Lung (tissue), 11 donors: ENCODE measurements at regions not wholly inside any gene's neighbourhood (a gene's known extent, or its start where the extent isn't known, plus 50 kb on each side); places are given as distances from the start of the nearest gene placed in this dataset.

Experiments
- ATAC-seq: fragments of 200-7000 bp; cut with Tn5 transposase; one replicate; pipeline ENCODE4 v1.9.1; 2020; ENCODE audit warnings: moderate number of reproducible peaks; ENCODE audit not compliant: insufficient read depth, low FRiP score
- DNase-seq, 3 donors: peaks; one replicate each; pipeline ENCODE4 v3.0.0-alpha.2; 2013 to 2017
- H3K27ac ChIP-seq, 2 donors: one replicate each; pipeline ENCODE4 v1.5.1; 2013; ENCODE audit warnings: mild to moderate bottlenecking in 2 of 2, moderate library complexity in 2 of 2, control low read depth in 1 of 2, inconsistent platforms in 1 of 2, low read depth in 1 of 2, low read length in 1 of 2
- H3K27me3 ChIP-seq, 3 donors: one replicate each; pipeline ENCODE4 v1.5.1; 2013; ENCODE audit warnings: low read length in 2 of 3; ENCODE audit not compliant: control insufficient read depth in 3 of 3, insufficient read depth in 3 of 3
- H3K36me3 ChIP-seq, 4 donors: one replicate each; pipeline ENCODE4 v1.5.1; 2013; ENCODE audit warnings: low read length in 4 of 4, mild to moderate bottlenecking in 1 of 4, moderate library complexity in 1 of 4; ENCODE audit not compliant: control insufficient read depth in 4 of 4, insufficient read depth in 4 of 4
- H3K4me1 ChIP-seq, 5 donors: one replicate each; pipeline ENCODE4 v1.5.1; 2013; ENCODE audit warnings: low read length in 5 of 5, mild to moderate bottlenecking in 2 of 5, moderate library complexity in 1 of 5; ENCODE audit not compliant: control insufficient read depth in 5 of 5, insufficient read depth in 5 of 5
- H3K4me3 ChIP-seq: one replicate; pipeline ENCODE4 v1.5.1; 2013; ENCODE audit warnings: mild to moderate bottlenecking, control low read depth, moderate library complexity
- H3K9ac ChIP-seq, 2 donors: one replicate each; pipeline ENCODE4 v1.5.1; 2013; ENCODE audit warnings: low read length in 2 of 2, control low read depth in 1 of 2; ENCODE audit not compliant: insufficient read depth in 1 of 2
- H3K9me3 ChIP-seq, 4 donors: one replicate each; pipeline ENCODE4 v1.5.1; 2013; ENCODE audit warnings: low read length in 3 of 4, mild to moderate bottlenecking in 1 of 4, moderate library complexity in 1 of 4; ENCODE audit not compliant: control insufficient read depth in 4 of 4, insufficient read depth in 3 of 4
- WGBS, 2 donors: extraction: QIAGEN DNeasy Blood & Tissue Kit; methylation state at CpG; one replicate each; pipeline ENCODE4 v1.1.7; 2013; 5-methylcytosine and 5-hydroxymethylcytosine counted together
- TF ChIP-seq, protein P1 (sequence below): IDR thresholded peaks from 2 replicates; pipeline ENCODE4 v1.5.1; 2012; ENCODE audit warnings: mild to moderate bottlenecking; ENCODE audit errors: control extremely low read depth, extremely low read depth
- donor health status: control.
- donor health status: control.
- donor health status: Bipolar disorder and iron deficiency.
- donor health status: healthy.
- donor health status: DM: yes; HTN: yes; CAD: no.

GRCh38 chr1:209150114-209150513 lies 433.4 kb upstream of the CAMK1G start:
- Histone ChIP-seq H3K36me3 (no peaks in the 10 kb centered on the region), H3K9ac (no peak overlapping the region), H3K4me3 (no peak overlapping the region), H3K4me1 (no peaks in the 10 kb centered on the region), H3K27me3 (no peaks in the 10 kb centered on the region), H3K27ac (no peak overlapping the region), H3K9me3 (no peaks in the 10 kb centered on the region)
- 22 to 26% methylated on average over 3 of the region's 3 CpGs for WGBS, 2 donors
- ATAC-seq (no peak), DNase-seq (peak; percentile 71 to 94 (median 76))
- TF ChIP-seq, protein P1, sequence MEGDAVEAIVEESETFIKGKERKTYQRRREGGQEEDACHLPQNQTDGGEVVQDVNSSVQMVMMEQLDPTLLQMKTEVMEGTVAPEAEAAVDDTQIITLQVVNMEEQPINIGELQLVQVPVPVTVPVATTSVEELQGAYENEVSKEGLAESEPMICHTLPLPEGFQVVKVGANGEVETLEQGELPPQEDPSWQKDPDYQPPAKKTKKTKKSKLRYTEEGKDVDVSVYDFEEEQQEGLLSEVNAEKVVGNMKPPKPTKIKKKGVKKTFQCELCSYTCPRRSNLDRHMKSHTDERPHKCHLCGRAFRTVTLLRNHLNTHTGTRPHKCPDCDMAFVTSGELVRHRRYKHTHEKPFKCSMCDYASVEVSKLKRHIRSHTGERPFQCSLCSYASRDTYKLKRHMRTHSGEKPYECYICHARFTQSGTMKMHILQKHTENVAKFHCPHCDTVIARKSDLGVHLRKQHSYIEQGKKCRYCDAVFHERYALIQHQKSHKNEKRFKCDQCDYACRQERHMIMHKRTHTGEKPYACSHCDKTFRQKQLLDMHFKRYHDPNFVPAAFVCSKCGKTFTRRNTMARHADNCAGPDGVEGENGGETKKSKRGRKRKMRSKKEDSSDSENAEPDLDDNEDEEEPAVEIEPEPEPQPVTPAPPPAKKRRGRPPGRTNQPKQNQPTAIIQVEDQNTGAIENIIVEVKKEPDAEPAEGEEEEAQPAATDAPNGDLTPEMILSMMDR = no peak

DNA sequence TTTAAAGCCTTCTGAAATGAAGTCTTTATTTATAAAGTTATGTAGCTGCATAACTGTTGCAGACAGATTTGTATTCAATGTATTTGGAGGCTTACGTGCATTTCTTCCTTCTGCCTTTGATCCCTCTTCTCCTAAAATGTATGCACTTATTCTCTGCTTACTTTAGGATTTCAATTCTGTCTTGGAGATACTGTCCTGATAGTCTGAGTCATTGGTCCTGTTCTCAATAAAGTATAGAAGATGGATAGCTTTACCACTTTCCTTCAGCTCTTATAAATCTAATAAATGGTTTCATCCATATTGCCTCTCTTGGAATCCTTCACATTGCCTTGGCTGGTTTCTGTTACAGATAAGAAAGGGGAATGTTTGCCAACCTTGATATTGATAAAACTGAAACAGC lies 430.1 kb upstream of the CAMK1G start:
- H3K4me3 ChIP-seq = no peak overlapping the region
- no peak overlapping the region for H3K9ac ChIP-seq
- ATAC-seq (no peak), DNase-seq (no peak)
- TF ChIP-seq, protein P1 = no peak
- H3K27ac ChIP-seq = no peak overlapping the region
- no peaks in the 10 kb centered on the region for H3K4me1 ChIP-seq
- H3K36me3 ChIP-seq = no peaks in the 10 kb centered on the region
- H3K27me3 ChIP-seq = no peaks in the 10 kb centered on the region
- H3K9me3 ChIP-seq = no peaks in the 10 kb centered on the region
- WGBS, 2 donors = 83 to 89% methylated on average over 1 of the region's 1 CpG

DNA sequence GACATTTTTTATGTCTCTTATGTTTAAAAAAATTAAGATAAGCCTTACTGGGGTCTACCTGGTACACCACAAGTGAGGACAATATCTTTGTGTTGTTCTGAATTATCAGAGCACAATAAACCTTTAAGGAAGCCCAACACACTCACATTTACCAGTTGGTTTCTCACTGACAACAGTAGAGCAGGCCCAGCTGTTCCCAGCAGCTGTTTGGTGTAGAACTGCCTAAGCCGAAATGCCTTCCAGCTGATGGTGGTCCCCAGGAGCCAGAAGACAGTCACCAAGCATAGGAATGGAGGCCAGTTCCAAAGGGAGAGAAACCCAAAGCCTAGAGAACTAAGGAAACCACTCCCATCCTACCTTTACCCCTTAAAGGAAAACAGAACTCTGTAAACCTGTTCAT lies 428.6 kb upstream of the CAMK1G start:
- 79 to 86% methylated on average over 1 of the region's 1 CpG for WGBS, 2 donors
- DNase-seq (peak in 1 of 3 donors; percentile 4), ATAC-seq (no peak)
- H3K4me3 ChIP-seq = no peak overlapping the region
- no peaks in the 10 kb centered on the region for H3K36me3 ChIP-seq
- no peak overlapping the region for H3K27ac ChIP-seq
- H3K27me3 ChIP-seq = no peaks in the 10 kb centered on the region
- H3K9ac ChIP-seq = no peak overlapping the region
- no peaks in the 10 kb centered on the region for H3K4me1 ChIP-seq
- TF ChIP-seq, protein P1 = no peak
- H3K9me3 ChIP-seq = no peaks in the 10 kb centered on the region

DNA sequence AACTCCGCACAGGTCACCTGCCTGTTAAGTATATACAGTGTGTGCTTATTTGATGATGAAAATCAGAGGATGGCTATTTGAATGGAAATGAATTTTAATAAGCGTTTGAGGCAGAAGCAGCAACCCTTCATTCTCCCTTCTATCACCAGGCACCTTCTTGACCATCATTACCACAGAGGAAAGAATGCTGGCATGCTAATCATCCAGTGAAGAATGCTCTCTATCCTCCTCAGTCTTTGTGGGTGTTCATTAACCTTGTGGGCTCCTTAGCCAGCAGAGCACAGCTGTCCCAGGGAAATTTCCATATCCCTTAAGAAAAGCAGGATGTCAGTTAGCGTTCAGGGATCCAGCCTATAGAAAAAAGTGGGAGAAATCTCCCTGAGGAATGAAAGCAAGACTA lies 428.0 kb upstream of the CAMK1G start:
- Histone ChIP-seq H3K9me3 (no peaks in the 10 kb centered on the region), H3K27ac (no peak overlapping the region), H3K36me3 (no peaks in the 10 kb centered on the region), H3K9ac (no peak overlapping the region), H3K4me3 (no peak overlapping the region), H3K27me3 (no peaks in the 10 kb centered on the region), H3K4me1 (peaks cover 0 to 5% (median 0%) of the 10 kb centered on the region in 5 donors)
- TF ChIP-seq, protein P1 = no peak
- no peak for ATAC-seq
- 40 to 52% methylated on average over 3 of the region's 3 CpGs for WGBS, 2 donors
- DNase-seq = peak in 1 of 3 donors; percentile 6
